PFSK-1 (cell line): ENCODE measurements at regions not wholly inside any gene's neighbourhood (a gene's known extent, or its start where the extent isn't known, plus 50 kb on each side); places are given as distances from the start of the nearest gene placed in this dataset.

Experiments
- FOXP2 ChIP-seq: optimal IDR thresholded peaks from 2 replicates; pipeline ENCODE3; 2011; ENCODE audit warnings: borderline replicate concordance, control low read depth, inconsistent platforms; ENCODE audit not compliant: insufficient read depth; ENCODE audit errors: extremely low read length, extremely low read depth
- POLR2AphosphoS5 ChIP-seq: IDR thresholded peaks from 2 replicates; pipeline ENCODE4 v1.6.1; 2012; ENCODE audit warnings: low read depth, mild to moderate bottlenecking, control low read depth, low read length, moderate library complexity
- SIN3A ChIP-seq: IDR thresholded peaks from 2 replicates; pipeline ENCODE4 v1.6.1; 2012; ENCODE audit warnings: mild to moderate bottlenecking, low read length, moderate library complexity, borderline replicate concordance; ENCODE audit not compliant: insufficient read depth
- TAF1 ChIP-seq: IDR thresholded peaks from 2 replicates; pipeline ENCODE4 v1.6.1; 2012; ENCODE audit warnings: low read length, control low read depth, borderline replicate concordance; ENCODE audit not compliant: insufficient read depth
- TF ChIP-seq, protein P1 (sequence below), 2 experiments: IDR thresholded peaks; 2 replicates each; pipeline versions ENCODE4 v1.6.1 to v1.8.0; 2011 to 2012; ENCODE audit warnings: low read depth in 2 of 2, low read length in 2 of 2, control low read depth in 1 of 2, inconsistent platforms in 1 of 2, mild to moderate bottlenecking in 1 of 2, moderate library complexity in 1 of 2; ENCODE audit not compliant: insufficient read depth in 1 of 2

DNA sequence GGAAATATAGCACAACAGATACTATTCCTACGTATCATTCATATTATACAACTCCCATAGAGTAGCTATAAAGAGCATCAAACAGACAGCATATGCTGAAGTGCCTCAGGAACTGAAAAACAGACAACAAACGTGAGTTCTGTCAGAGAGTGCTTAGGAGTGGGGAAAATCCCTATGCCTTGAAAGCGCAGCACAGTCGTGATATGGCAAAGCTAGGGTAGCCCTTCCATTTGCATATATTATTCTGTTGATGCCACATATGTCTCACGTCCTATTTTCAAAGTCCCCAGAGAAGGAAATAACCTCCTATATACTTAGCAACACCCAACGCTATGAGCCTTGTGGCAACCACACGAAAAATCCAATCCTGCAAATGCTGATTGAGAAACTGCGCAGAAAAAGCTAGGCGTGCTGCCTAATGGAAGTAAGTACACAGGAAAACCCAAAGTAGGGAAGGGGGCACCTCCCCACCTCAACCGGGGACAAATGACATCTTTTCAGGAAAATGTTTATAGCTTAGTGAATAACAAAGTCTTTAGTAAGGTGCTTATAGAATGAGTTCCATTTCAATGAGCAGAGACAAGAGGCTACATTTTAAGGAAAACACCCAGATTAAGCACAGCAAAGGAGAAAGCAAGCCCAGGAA, 105.1 kb downstream of the MED10 start:
- no peak for TF ChIP-seq POLR2AphosphoS5
- TF ChIP-seq, protein P1, sequence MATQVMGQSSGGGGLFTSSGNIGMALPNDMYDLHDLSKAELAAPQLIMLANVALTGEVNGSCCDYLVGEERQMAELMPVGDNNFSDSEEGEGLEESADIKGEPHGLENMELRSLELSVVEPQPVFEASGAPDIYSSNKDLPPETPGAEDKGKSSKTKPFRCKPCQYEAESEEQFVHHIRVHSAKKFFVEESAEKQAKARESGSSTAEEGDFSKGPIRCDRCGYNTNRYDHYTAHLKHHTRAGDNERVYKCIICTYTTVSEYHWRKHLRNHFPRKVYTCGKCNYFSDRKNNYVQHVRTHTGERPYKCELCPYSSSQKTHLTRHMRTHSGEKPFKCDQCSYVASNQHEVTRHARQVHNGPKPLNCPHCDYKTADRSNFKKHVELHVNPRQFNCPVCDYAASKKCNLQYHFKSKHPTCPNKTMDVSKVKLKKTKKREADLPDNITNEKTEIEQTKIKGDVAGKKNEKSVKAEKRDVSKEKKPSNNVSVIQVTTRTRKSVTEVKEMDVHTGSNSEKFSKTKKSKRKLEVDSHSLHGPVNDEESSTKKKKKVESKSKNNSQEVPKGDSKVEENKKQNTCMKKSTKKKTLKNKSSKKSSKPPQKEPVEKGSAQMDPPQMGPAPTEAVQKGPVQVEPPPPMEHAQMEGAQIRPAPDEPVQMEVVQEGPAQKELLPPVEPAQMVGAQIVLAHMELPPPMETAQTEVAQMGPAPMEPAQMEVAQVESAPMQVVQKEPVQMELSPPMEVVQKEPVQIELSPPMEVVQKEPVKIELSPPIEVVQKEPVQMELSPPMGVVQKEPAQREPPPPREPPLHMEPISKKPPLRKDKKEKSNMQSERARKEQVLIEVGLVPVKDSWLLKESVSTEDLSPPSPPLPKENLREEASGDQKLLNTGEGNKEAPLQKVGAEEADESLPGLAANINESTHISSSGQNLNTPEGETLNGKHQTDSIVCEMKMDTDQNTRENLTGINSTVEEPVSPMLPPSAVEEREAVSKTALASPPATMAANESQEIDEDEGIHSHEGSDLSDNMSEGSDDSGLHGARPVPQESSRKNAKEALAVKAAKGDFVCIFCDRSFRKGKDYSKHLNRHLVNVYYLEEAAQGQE (IDR thresholded peaks at IDR 0.05; ENCODE audit: insufficient read depth in 1 of 2, low read depth in 2 of 2, low read length in 2 of 2) = no peak

DNA sequence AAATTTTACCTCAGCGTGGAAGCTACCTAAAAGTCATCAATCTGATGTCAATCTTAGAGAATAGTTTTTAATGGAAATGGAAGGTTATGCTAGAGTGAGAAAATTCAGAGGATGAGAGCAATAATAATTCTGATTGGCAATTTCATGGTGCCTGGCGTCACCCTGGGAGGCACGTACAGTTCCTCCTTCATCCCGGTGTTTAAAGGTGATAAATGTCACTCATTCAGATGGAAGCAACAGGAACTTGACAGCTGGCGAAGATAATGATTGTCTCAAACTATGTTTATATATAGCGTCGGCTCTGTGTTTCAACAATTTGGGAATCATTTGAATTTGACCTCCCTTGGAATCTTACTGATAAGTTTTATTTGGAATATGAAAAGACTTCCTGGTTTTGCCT, 108.4 kb downstream of the MED10 start:
- TF ChIP-seq SIN3A (no peak), POLR2AphosphoS5 (no peak), FOXP2 (no peak), TAF1 (no peak)
- TF ChIP-seq, protein P1 (IDR thresholded peaks at IDR 0.05; ENCODE audit: insufficient read depth in 1 of 2, low read depth in 2 of 2, low read length in 2 of 2) = no peak

DNA sequence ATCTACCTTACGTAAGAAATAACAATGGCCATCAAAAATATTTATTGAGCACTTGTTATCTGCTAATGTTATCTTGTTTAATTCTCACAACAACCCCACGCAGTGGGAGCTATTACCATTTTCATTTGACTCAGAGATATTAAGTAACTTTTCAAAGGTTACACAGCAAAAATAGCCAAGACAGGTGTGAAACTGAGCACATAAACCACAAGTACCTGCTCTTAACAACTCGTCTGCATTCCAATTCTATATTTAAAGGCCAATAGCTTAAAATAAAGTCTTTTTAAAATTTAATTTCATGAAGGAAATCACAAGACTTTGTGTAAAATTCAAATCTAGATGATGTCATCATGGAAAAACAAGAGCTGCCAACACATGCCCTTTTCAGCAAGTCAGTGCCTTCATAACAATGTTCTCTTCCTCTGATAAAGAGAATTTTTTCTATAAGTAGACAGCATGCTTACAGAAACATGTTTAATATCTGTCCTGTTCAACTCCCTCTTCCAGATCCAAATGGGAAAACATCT, 111.6 kb downstream of the MED10 start:
- no peak for TF ChIP-seq FOXP2
- TF ChIP-seq SIN3A = no peak
- no peak for TF ChIP-seq POLR2AphosphoS5

DNA sequence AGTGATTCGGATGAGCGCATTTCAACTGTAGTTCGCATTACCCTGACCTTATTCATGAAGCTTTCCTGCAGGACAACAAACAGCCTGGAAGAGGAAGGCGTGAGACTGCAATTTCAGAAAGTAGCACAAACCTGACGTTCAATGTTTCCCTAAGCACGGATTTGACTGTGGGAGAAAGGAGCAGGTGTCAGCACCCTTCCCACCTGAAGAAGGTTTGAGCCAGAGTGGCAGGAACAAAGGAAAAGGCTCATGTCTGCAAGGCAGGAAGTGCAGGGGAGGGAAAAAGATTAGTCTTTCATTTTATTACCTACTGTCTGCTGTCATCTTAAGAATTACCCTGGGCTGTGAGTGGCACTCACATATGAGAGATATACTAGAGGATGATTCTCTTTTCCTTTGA, 114.0 kb downstream of the MED10 start:
- TF ChIP-seq TAF1 = no peak
- no peak for TF ChIP-seq SIN3A
- TF ChIP-seq, protein P1 (IDR thresholded peaks at IDR 0.05; ENCODE audit: insufficient read depth in 1 of 2, low read depth in 2 of 2, low read length in 2 of 2) = no peak
- no peak for TF ChIP-seq FOXP2
- no peak for TF ChIP-seq POLR2AphosphoS5

GRCh38 chr5:6262651-6263363, 115.5 kb downstream of the MED10 start:
- TF ChIP-seq SIN3A (no peak), TAF1 (no peak), FOXP2 (no peak), POLR2AphosphoS5 (no peak)
- TF ChIP-seq, protein P1 (IDR thresholded peaks at IDR 0.05; ENCODE audit: insufficient read depth in 1 of 2, low read depth in 2 of 2, low read length in 2 of 2) = no peak
